ENCODE measurements at regions not wholly inside any gene's neighbourhood (a gene's known extent, or its start where the extent isn't known, plus 50 kb on each side); places are given as distances from the start of the nearest gene placed in this dataset.
"Not testable (repeated sequence)": the region's sequence is repeated elsewhere in the genome, so short reads cannot be mapped to it uniquely, and the experiment has no call there.

GRCh38 chr9:7622481-7622880 is 177.1 kb downstream of the DMAC1 start:
- no peak for DNase-seq

- no peak for DNase-seq
These were observed 184.2 kb downstream of the DMAC1 start for GRCh38 chr9:7615344-7615743.

- no peak for DNase-seq
These were observed 185.6 kb downstream of the DMAC1 start for GRCh38 chr9:7613931-7614330.

- DNase-seq: no peak
These were observed 191.3 kb downstream of the DMAC1 start for GRCh38 chr9:7608261-7608660.

GRCh38 chr9:7607421-7607820 is 192.2 kb downstream of the DMAC1 start:
- no peak for DNase-seq

- DNase-seq: peak; percentile 16
These were observed 193.0 kb downstream of the DMAC1 start for GRCh38 chr9:7606591-7606990.

GRCh38 chr9:7601739-7602138 is 197.8 kb downstream of the DMAC1 start:
- no peak for DNase-seq

GRCh38 chr9:7597716-7598115 is 201.9 kb downstream of the DMAC1 start:
- no peak for DNase-seq

GRCh38 chr9:7592321-7593316 is 207.0 kb downstream of the DMAC1 start:
- no peak for DNase-seq

GRCh38 chr9:7591501-7591900 is 208.1 kb downstream of the DMAC1 start:
- DNase-seq: no peak

GRCh38 chr9:7580568-7580967 is 219.0 kb downstream of the DMAC1 start:
- no peak for DNase-seq

GRCh38 chr9:7579351-7579750 is 220.2 kb downstream of the DMAC1 start:
- no peak for DNase-seq

GRCh38 chr9:7578951-7579350 is 220.6 kb downstream of the DMAC1 start:
- no peak for DNase-seq

GRCh38 chr9:7570107-7570720 is 229.4 kb downstream of the DMAC1 start:
- DNase-seq: peak; percentile 57

GRCh38 chr9:7567687-7568086 is 231.9 kb downstream of the DMAC1 start:
- no peak for DNase-seq

GRCh38 chr9:7561527-7562080 is 238.0 kb downstream of the DMAC1 start:
- DNase-seq: peak; percentile 63

- peak; percentile 74 for DNase-seq
These were observed 238.8 kb downstream of the DMAC1 start for GRCh38 chr9:7560669-7561305.

GRCh38 chr9:7554699-7555098 is 244.9 kb downstream of the DMAC1 start:
- no peak for DNase-seq

- not testable (repeated sequence) for DNase-seq
These were observed 246.9 kb downstream of the DMAC1 start for GRCh38 chr9:7552706-7553105.

GRCh38 chr9:7549249-7549648 is 250.3 kb downstream of the DMAC1 start:
- peak; percentile 93 for DNase-seq

GRCh38 chr9:7546261-7546660 is 253.3 kb downstream of the DMAC1 start:
- no peak for DNase-seq

GRCh38 chr9:7545371-7546165 is 254.0 kb downstream of the DMAC1 start:
- DNase-seq: no peak

Measured in tongue (tissue), 1 donor.